Astrocyte (in vitro differentiated cells and primary cell): ENCODE measurements at regions not wholly inside any gene's neighbourhood (a gene's known extent, or its start where the extent isn't known, plus 50 kb on each side); places are given as distances from the start of the nearest gene placed in this dataset.
"Not testable (repeated sequence)": the region's sequence is repeated elsewhere in the genome, so short reads cannot be mapped to it uniquely, and the experiment has no call there.

Source experiments
- DNase-seq: peaks from one replicate; pipeline ENCODE4 v3.0.0-alpha.2; 2010; ENCODE audit warnings: low read depth
- FAIRE-seq: peaks from 2 replicates; lab custom pipeline; 2011; peaks lifted over from hg19 to GRCh38; lab: Jason Lieb, UNC
- H2AFZ ChIP-seq: 2 replicates; pipeline ENCODE4 v1.6.0; 2012; ENCODE audit warnings: low read depth, low read length, inconsistent platforms
- H3K27ac ChIP-seq: 2 replicates; pipeline ENCODE4 v1.5.1; 2011; ENCODE audit warnings: low read depth, low read length, inconsistent platforms
- H3K27me3 ChIP-seq: 2 replicates; pipeline ENCODE4 v1.6.0; 2011; ENCODE audit warnings: low read length, inconsistent platforms; ENCODE audit not compliant: insufficient read depth
- H3K36me3 ChIP-seq: 2 replicates; pipeline ENCODE4 v1.5.1; 2011; ENCODE audit warnings: low read length, inconsistent platforms; ENCODE audit not compliant: insufficient read depth
- H3K4me1 ChIP-seq: 2 replicates; pipeline ENCODE4 v1.5.1; 2011; ENCODE audit warnings: low read length, inconsistent platforms; ENCODE audit not compliant: insufficient read depth
- H3K4me2 ChIP-seq: 2 replicates; pipeline ENCODE4 v1.6.0; 2012; ENCODE audit warnings: low read length, inconsistent platforms
- H3K4me3 ChIP-seq: 2 replicates; pipeline ENCODE4 v1.5.1; 2011; ENCODE audit warnings: low read depth, mild to moderate bottlenecking, low read length, inconsistent platforms; ENCODE audit not compliant: insufficient read depth
- H3K79me2 ChIP-seq: 2 replicates; pipeline ENCODE4 v1.6.0; 2012; ENCODE audit warnings: mild to moderate bottlenecking, low read length, inconsistent platforms; ENCODE audit not compliant: insufficient read depth
- H3K9ac ChIP-seq: 2 replicates; pipeline ENCODE4 v1.6.0; 2012; ENCODE audit warnings: mild to moderate bottlenecking, low read length, inconsistent platforms
- H3K9me3 ChIP-seq: 2 replicates; pipeline ENCODE4 v1.5.1; 2012; ENCODE audit warnings: low read depth, mild to moderate bottlenecking, low read length, inconsistent platforms; ENCODE audit not compliant: insufficient read depth
- H4K20me1 ChIP-seq: 2 replicates; pipeline ENCODE4 v1.6.0; 2012; ENCODE audit warnings: low read length, inconsistent platforms; ENCODE audit not compliant: insufficient read depth
- H3K27ac Mint-ChIP-seq: one replicate; pipeline ENCODE4 v1.8.0; 2021; ENCODE audit warnings: mild to moderate bottlenecking, mixed read lengths; ENCODE audit not compliant: unreplicated experiment
- H3K27me3 Mint-ChIP-seq: one replicate; pipeline ENCODE4 v1.8.0; 2021; ENCODE audit warnings: low read depth, mixed read lengths; ENCODE audit not compliant: unreplicated experiment
- H3K36me3 Mint-ChIP-seq: one replicate; pipeline ENCODE4 v1.8.0; 2021; ENCODE audit warnings: low read depth, mixed read lengths; ENCODE audit not compliant: unreplicated experiment
- H3K4me1 Mint-ChIP-seq: one replicate; pipeline ENCODE4 v1.8.0; 2021; ENCODE audit warnings: low read depth, mixed read lengths; ENCODE audit not compliant: unreplicated experiment
- H3K4me3 Mint-ChIP-seq: one replicate; pipeline ENCODE4 v1.8.0; 2021; ENCODE audit warnings: mild to moderate bottlenecking, moderate library complexity, mixed read lengths; ENCODE audit not compliant: unreplicated experiment
- H3K9me3 Mint-ChIP-seq: one replicate; pipeline ENCODE4 v1.8.0; 2021; ENCODE audit warnings: mild to moderate bottlenecking, mixed read lengths; ENCODE audit not compliant: unreplicated experiment
- CTCF ChIP-seq: IDR thresholded peaks from 2 replicates; pipeline ENCODE4 v1.5.1; 2011; ENCODE audit warnings: low read depth, mild to moderate bottlenecking, inconsistent platforms, low read length, moderate library complexity; ENCODE audit not compliant: insufficient read depth
- EZH2 ChIP-seq: IDR thresholded peaks from 2 replicates; pipeline ENCODE4 v1.6.1; 2012; ENCODE audit warnings: mild to moderate bottlenecking, low read length, inconsistent platforms; ENCODE audit not compliant: insufficient read depth

DNA sequence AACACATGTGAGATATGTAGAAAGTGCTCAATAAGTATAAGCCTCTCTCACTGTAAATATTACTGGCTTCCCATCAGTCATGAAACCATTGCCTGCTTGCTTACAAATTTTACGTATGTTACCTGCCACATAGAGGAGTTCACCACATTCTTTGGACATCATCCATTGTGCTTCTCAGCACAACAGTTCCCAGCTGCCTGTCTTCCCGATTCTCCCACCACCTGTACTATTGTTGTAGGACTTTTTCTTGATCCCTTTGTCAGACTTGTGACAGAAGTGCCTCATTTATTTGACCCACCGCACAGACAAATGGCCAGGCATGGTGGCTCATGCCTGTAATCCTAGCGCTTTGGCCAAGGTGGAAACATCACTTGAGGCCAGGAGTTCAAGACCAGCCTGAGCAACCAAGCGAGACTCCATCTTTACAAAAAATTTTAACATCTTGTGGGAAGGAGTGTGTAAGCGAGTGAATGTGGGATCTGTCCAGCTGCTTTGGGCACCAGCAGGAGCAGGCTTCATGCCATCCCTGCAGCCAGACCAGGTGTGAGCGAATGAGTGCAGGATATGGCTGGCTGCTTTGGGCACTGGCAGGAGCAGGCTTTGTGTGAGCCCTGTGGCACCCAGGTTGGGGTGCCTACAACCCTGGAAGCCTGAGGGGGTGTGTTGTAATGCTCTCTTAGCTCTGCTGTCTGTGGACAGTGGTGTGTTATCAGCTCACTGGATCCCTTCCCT, 139.9 kb upstream of the ELL2 start:
- FAIRE-seq = no peak
- peaks cover 16% of the 10 kb centered on the region for H3K9me3 Mint-ChIP-seq
- no peak overlapping the region for H3K4me2 ChIP-seq

DNA sequence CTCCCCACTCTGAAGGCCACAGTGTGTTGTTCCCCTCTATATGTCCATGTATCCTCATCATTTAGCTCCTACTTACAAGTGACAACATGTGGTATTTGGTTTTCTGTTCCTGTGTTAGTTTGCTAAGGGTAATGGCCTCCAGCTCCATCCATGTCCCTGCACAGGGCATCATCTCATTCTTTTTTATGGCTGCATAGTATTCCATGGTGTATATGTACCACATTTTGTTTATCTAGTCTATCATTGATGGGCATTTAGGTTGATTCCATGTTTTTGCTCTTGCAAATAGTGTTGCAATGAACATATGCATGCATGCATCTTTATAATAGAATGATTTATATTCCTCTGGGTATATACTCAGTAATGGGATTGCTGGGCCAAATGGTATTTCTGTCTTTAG, 135.8 kb upstream of the ELL2 start:
- not testable (repeated sequence) for H3K27me3 ChIP-seq, H3K27me3 Mint-ChIP-seq

More for the DNA sequence above, 139.9 kb upstream of the ELL2 start:
- Histone ChIP-seq H3K27ac (no peak overlapping the region), H3K27me3 (no peaks in the 10 kb centered on the region), H3K36me3 (no peaks in the 10 kb centered on the region), H3K79me2 (no peaks in the 10 kb centered on the region), H4K20me1 (no peaks in the 10 kb centered on the region), H3K4me3 (no peak overlapping the region), H2AFZ (no peak overlapping the region), H3K9ac (no peak overlapping the region), H3K9me3 (no peaks in the 10 kb centered on the region), H3K4me1 (no peaks in the 10 kb centered on the region)
- no peak for DNase-seq
- Mint-ChIP-seq H3K27ac (no peak overlapping the region), H3K4me1 (peaks cover 1% of the 10 kb centered on the region), H3K4me3 (no peak overlapping the region), H3K36me3 (peaks cover 5% of the 10 kb centered on the region), H3K27me3 (no peaks in the 10 kb centered on the region)
- no peak for TF ChIP-seq EZH2
- TF ChIP-seq CTCF = no peak

DNA sequence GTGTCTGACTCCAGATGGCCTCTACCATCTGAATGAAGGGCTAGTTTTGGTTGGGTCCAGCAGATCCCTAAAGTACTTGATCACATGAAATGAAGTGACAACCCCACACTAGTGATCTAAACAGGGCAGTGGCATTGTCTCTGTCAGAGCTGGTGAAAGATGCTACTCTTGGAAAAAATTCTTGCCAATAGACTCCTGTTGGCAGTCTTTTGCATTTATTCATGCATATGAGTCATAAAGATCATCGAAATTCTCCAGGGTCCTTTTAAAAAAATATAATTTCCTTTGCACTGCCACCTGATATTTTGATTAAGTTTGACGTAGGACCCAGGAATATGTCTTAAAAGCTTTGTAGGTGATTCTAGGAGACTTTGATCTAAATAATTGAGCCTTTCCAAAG, 135.1 kb upstream of the ELL2 start:
- Histone ChIP-seq H3K4me2 (no peak overlapping the region), H3K4me1 (no peaks in the 10 kb centered on the region), H3K9me3 (no peaks in the 10 kb centered on the region), H3K36me3 (no peaks in the 10 kb centered on the region), H3K27me3 (no peaks in the 10 kb centered on the region), H2AFZ (no peak overlapping the region), H3K79me2 (no peaks in the 10 kb centered on the region), H3K4me3 (no peak overlapping the region), H3K27ac (no peak overlapping the region), H4K20me1 (no peaks in the 10 kb centered on the region), H3K9ac (no peak overlapping the region)
- no peaks in the 10 kb centered on the region for H3K36me3 Mint-ChIP-seq
- H3K9me3 Mint-ChIP-seq = peaks cover 8% of the 10 kb centered on the region
- DNase-seq (no peak), FAIRE-seq (no peak)
- no peak overlapping the region for H3K4me3 Mint-ChIP-seq
- no peaks in the 10 kb centered on the region for H3K27me3 Mint-ChIP-seq
- no peak overlapping the region for H3K27ac Mint-ChIP-seq
- peaks cover 16% of the 10 kb centered on the region for H3K4me1 Mint-ChIP-seq
- TF ChIP-seq EZH2 (no peak), CTCF (no peak)

More for the DNA sequence above, 135.8 kb upstream of the ELL2 start:
- not testable (repeated sequence) for H3K27ac Mint-ChIP-seq, H3K4me3 ChIP-seq, DNase-seq, H3K4me3 Mint-ChIP-seq, H3K79me2 ChIP-seq, H2AFZ ChIP-seq, H3K27ac ChIP-seq, H3K9me3 Mint-ChIP-seq, H3K9ac ChIP-seq, H3K4me1 ChIP-seq, H3K36me3 Mint-ChIP-seq, H3K36me3 ChIP-seq, H3K4me2 ChIP-seq, H3K9me3 ChIP-seq, H4K20me1 ChIP-seq, FAIRE-seq
- H3K4me1 Mint-ChIP-seq = peaks cover 16% of the 10 kb centered on the region
